Panc1 (cell line): ENCODE measurements at regions not wholly inside any gene's neighbourhood (a gene's known extent, or its start where the extent isn't known, plus 50 kb on each side); places are given as distances from the start of the nearest gene placed in this dataset.

ENCODE experiments used
- ATAC-seq: fragments of 200-7000 bp; cut with Tn5 transposase; 2 replicates; pipeline ENCODE4 v1.9.1; 2020; ENCODE audit warnings: mild to moderate bottlenecking, moderate library complexity
- BruUV-seq: library from RNA; stranded (reverse); fragments of 400-500 nt; replicated peaks from 2 replicates; lab custom pipeline; 2021; lab: Mats Ljungman, UMichigan
- CTCF ChIA-PET: fragments of 300-600 bp; sonication (Branson Sonifier 250); formaldehyde crosslinking; loops from one replicate; lab custom pipeline; 2022; ENCODE audit warnings: antibody characterized with exemption; lab: Charles Lee
- POLR2A ChIA-PET: fragments of 300-600 bp; sonication (Branson Sonifier 250); formaldehyde crosslinking; loops from one replicate; lab custom pipeline; 2022; ENCODE audit warnings: antibody characterized with exemption; lab: Charles Lee
- DNase-seq: peaks from one replicate; pipeline ENCODE4 v3.0.0-alpha.2; 2010; ENCODE audit warnings: low read depth, low spot score
- H3K27ac ChIP-seq: 2 replicates; pipeline ENCODE4 v1.5.1; 2011; ENCODE audit warnings: mild to moderate bottlenecking, low read length, inconsistent platforms
- H3K27me3 ChIP-seq: fragments of 200-500 bp; sonication (Bioruptor generic); 2 replicates; pipeline ENCODE4 v1.6.0; 2014; ENCODE audit warnings: low read length, inconsistent platforms; ENCODE audit not compliant: control insufficient read depth, insufficient read depth
- H3K36me3 ChIP-seq: fragments of 200-500 bp; sonication (Bioruptor generic); 2 replicates; pipeline ENCODE4 v1.5.1; 2014; ENCODE audit warnings: inconsistent platforms, mild to moderate bottlenecking, low read length, moderate library complexity; ENCODE audit not compliant: control insufficient read depth, insufficient read depth
- H3K4me1 ChIP-seq: 2 replicates; pipeline ENCODE4 v1.5.1; 2011; ENCODE audit warnings: inconsistent platforms, mild to moderate bottlenecking, low read length, moderate library complexity; ENCODE audit not compliant: control insufficient read depth, insufficient read depth
- H3K4me3 ChIP-seq, 2 experiments: 2 replicates each; pipeline ENCODE4 v1.5.1; 2011 to 2012; ENCODE audit warnings: low read depth in 2 of 2, low read length in 2 of 2, mild to moderate bottlenecking in 2 of 2, inconsistent platforms in 1 of 2, moderate library complexity in 1 of 2
- H3K9me3 ChIP-seq: fragments of 200-500 bp; sonication (Bioruptor generic); 2 replicates; pipeline ENCODE4 v1.5.1; 2014; ENCODE audit warnings: low read depth, mild to moderate bottlenecking, inconsistent platforms, low read length, moderate library complexity; ENCODE audit not compliant: control insufficient read depth, insufficient read depth
- POLR2AphosphoS5 ChIP-seq: IDR thresholded peaks from 2 replicates; pipeline ENCODE4 v1.6.1; 2012; ENCODE audit warnings: mild to moderate bottlenecking, low read depth, low read length, moderate library complexity
- SIN3A ChIP-seq: IDR thresholded peaks from 2 replicates; pipeline ENCODE4 v1.6.1; 2012; ENCODE audit warnings: low read depth, mild to moderate bottlenecking, low read length, moderate library complexity, borderline replicate concordance; ENCODE audit not compliant: insufficient read depth
- TCF7L2 ChIP-seq: IDR thresholded peaks from 2 replicates; pipeline ENCODE4 v1.6.1; 2011; ENCODE audit warnings: mild to moderate bottlenecking, low read depth, low read length, inconsistent platforms
- in situ Hi-C: cut with HindIII; loops from 2 replicates; pipeline ENCODE4 v1.10.0; 2016; ENCODE audit warnings: low sequenced_read_pairs, low pct_unique_long_range_greater_than_20kb
- intact Hi-C: fragments of 100-400 bp; cut with micrococcal nuclease; formaldehyde crosslinking; loops from one replicate; pipeline ENCODE4 v1.10.0; 2022; ENCODE audit not compliant: unreplicated experiment
- TF ChIP-seq, protein P1 (sequence below): fragments of 450-650 bp; IDR thresholded peaks from 2 replicates; pipeline ENCODE4 v1.5.1; 2017; ENCODE audit warnings: mild to moderate bottlenecking
- TF ChIP-seq, protein P2 (sequence below), 2 experiments: IDR thresholded peaks; 2 replicates each; pipeline ENCODE4 v1.6.1; 2011 to 2012; ENCODE audit warnings: low read depth in 2 of 2, control low read depth in 1 of 2, low read length in 1 of 2, mild to moderate bottlenecking in 1 of 2, moderate library complexity in 1 of 2; ENCODE audit not compliant: insufficient read depth in 1 of 2

DNA sequence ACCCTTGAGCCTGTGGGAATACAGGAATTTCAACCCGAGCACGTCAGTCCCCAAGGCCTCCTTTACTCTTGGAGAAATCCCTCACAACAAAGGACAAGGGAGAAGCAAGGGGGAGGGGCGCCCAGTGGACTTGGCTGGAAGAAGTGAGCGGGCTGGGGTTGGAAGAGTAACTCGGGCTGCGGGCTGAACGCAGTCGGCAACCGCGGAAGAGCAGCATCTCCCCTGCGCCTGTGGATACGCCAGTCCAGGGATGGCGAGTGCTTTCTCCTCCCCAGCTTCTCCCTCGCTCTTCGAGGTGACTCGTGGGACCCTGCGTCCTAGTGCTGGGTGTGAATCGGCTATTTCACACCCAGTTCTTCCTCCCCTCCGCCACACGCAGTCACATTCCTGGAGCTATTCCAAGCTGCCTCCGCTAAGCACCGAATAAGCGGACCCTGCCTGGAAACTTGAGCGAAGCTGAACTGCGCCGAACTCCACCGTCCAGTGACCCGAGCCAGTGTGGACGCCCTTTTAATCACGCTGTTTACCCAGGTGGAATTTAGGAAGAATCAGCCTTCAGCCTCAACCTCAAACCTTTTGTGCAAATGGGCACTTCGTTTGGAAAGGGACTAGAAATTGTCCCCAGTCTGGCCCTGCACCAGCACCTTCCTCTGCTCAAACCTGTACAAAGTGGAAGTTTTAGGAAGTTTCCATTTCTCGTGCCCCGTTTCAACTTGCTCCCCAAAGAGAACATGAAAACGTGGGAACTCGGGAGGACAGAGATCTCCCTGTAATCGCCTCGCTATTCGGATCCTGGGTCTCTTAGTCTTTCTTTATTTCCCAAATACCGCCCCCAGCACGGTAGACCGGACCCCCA, 64.3 kb upstream of the WDR17 start:
- no peak overlapping the region for H3K27ac ChIP-seq
- in situ Hi-C loops, result no loop called here
- no peaks in the 10 kb centered on the region for H3K4me1 ChIP-seq
- H3K36me3 ChIP-seq, result no peaks in the 10 kb centered on the region
- POLR2A ChIA-PET, result interaction anchor here (1.1 kb wide), 1 partner anchor 236 kb away, joined by 3 read pairs; no protein-coding TSS in a partner anchor
- no TSS peak for BruUV-seq
- TF ChIP-seq, protein P1, sequence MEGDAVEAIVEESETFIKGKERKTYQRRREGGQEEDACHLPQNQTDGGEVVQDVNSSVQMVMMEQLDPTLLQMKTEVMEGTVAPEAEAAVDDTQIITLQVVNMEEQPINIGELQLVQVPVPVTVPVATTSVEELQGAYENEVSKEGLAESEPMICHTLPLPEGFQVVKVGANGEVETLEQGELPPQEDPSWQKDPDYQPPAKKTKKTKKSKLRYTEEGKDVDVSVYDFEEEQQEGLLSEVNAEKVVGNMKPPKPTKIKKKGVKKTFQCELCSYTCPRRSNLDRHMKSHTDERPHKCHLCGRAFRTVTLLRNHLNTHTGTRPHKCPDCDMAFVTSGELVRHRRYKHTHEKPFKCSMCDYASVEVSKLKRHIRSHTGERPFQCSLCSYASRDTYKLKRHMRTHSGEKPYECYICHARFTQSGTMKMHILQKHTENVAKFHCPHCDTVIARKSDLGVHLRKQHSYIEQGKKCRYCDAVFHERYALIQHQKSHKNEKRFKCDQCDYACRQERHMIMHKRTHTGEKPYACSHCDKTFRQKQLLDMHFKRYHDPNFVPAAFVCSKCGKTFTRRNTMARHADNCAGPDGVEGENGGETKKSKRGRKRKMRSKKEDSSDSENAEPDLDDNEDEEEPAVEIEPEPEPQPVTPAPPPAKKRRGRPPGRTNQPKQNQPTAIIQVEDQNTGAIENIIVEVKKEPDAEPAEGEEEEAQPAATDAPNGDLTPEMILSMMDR, result no peak
- TF ChIP-seq POLR2AphosphoS5, result no peak
- TF ChIP-seq, protein P2, sequence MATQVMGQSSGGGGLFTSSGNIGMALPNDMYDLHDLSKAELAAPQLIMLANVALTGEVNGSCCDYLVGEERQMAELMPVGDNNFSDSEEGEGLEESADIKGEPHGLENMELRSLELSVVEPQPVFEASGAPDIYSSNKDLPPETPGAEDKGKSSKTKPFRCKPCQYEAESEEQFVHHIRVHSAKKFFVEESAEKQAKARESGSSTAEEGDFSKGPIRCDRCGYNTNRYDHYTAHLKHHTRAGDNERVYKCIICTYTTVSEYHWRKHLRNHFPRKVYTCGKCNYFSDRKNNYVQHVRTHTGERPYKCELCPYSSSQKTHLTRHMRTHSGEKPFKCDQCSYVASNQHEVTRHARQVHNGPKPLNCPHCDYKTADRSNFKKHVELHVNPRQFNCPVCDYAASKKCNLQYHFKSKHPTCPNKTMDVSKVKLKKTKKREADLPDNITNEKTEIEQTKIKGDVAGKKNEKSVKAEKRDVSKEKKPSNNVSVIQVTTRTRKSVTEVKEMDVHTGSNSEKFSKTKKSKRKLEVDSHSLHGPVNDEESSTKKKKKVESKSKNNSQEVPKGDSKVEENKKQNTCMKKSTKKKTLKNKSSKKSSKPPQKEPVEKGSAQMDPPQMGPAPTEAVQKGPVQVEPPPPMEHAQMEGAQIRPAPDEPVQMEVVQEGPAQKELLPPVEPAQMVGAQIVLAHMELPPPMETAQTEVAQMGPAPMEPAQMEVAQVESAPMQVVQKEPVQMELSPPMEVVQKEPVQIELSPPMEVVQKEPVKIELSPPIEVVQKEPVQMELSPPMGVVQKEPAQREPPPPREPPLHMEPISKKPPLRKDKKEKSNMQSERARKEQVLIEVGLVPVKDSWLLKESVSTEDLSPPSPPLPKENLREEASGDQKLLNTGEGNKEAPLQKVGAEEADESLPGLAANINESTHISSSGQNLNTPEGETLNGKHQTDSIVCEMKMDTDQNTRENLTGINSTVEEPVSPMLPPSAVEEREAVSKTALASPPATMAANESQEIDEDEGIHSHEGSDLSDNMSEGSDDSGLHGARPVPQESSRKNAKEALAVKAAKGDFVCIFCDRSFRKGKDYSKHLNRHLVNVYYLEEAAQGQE (IDR thresholded peaks at IDR 0.05; ENCODE audit: insufficient read depth in 1 of 2, low read depth in 2 of 2, low read length in 1 of 2), result no peak
- TF ChIP-seq SIN3A, result no peak
- TF ChIP-seq TCF7L2, result no peak
- DNase-seq, result no peak
- intact Hi-C loops, result no loop called here
- CTCF ChIA-PET, result no interaction called here
- no peaks in the 10 kb centered on the region; the same call in 1 of the 2 replicates for H3K27me3 ChIP-seq
- ATAC-seq, result peak; percentile 68
- no peaks in the 10 kb centered on the region for H3K9me3 ChIP-seq
- H3K4me3 ChIP-seq, result peak overlapping the region; percentile 27 to 58

DNA sequence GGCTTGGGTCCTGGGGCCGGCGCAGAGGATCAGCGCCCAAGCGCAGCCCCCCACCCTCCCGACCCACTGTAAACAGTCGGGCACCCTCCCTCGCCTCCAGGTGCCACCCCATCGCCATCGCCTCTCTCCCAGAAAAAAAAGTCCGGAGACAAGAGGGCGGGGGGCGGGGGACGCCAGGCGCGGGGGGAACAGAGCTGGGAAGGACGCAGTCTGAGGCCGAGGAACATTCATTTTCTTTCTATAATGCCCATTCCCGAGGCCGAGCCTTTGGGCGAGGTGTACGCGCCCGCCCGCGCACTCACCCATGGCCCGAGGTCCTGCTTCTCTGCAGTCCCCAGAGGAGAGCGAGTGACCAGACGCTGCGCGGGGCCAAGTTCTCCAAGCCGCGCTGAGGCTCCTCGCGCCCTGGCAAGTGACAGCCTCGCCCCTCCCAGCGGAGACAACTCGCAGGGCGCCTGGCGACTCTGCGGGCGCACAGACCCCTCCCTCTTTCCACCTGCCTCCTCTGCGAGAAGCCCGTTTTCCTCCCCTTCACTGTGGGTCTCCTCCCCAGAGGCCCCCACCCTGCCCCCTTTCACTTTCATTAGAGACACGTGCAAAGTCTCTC, 63.5 kb upstream of the WDR17 start:
- peak overlapping the region; percentile 27 to 58 for H3K4me3 ChIP-seq
- no peak overlapping the region for H3K27ac ChIP-seq
- ATAC-seq (peak; percentile 85), DNase-seq (no peak)
- TF ChIP-seq POLR2AphosphoS5 (no peak), SIN3A (no peak), TCF7L2 (no peak)
- TF ChIP-seq, protein P1, result no peak
- TF ChIP-seq, protein P2 (IDR thresholded peaks at IDR 0.05; ENCODE audit: insufficient read depth in 1 of 2, low read depth in 2 of 2, low read length in 1 of 2), result no peak
- intact Hi-C loops (no loop called here), in situ Hi-C loops (no loop called here)
- H3K9me3 ChIP-seq, result no peaks in the 10 kb centered on the region
- ChIA-PET CTCF (no interaction called here), POLR2A (interaction anchor here (1.1 kb wide), 1 partner anchor 236 kb away, joined by 3 read pairs; no protein-coding TSS in a partner anchor)
- BruUV-seq, result no TSS peak
- H3K27me3 ChIP-seq, result no peaks in the 10 kb centered on the region; the same call in 1 of the 2 replicates
- no peaks in the 10 kb centered on the region for H3K36me3 ChIP-seq
- no peaks in the 10 kb centered on the region for H3K4me1 ChIP-seq
